HuH-7.5 (cell line): ENCODE measurements at regions not wholly inside any gene's neighbourhood (a gene's known extent, or its start where the extent isn't known, plus 50 kb on each side); places are given as distances from the start of the nearest gene placed in this dataset.
"Not testable (repeated sequence)": the region's sequence is repeated elsewhere in the genome, so short reads cannot be mapped to it uniquely, and the experiment has no call there.

Experiments used
- DNase-seq: peaks from one replicate; pipeline ENCODE4 v3.0.0; 2011; ENCODE audit warnings: low spot score

DNA sequence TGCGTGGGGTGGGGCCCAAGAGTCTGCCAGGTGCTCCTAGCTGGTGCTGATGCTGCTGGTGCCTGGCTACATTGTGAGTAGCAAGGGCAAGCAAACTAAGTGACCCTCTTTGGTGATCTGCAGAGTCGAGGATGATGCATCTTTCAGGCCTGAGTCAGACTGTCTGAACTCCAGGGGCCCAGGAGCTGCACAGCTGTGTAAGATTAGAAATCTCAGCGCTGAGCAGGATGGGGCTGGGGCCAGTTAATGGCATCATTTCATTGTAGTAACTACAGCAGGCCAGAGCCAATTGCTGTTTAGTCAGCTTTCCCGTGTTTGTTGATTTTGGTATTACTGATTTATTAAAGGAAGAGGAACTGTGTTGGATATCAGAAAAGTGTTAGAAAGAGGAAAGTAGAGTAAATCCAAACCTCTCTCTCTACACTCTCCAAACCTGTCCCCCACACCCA lies 365.2 kb downstream of the PAX1 start:
- no peak for DNase-seq

- no peak for DNase-seq
These were observed 358.3 kb downstream of the PAX1 start for GRCh38 chr20:22063753-22064152.

- no peak for DNase-seq
These were observed 357.4 kb downstream of the PAX1 start for GRCh38 chr20:22062874-22063273.

GRCh38 chr20:22060610-22061009 lies 355.1 kb downstream of the PAX1 start:
- DNase-seq, result no peak

- DNase-seq, result no peak
These were observed 353.3 kb downstream of the PAX1 start for GRCh38 chr20:22058746-22059145.

GRCh38 chr20:22055981-22056380 lies 350.5 kb downstream of the PAX1 start:
- DNase-seq, result no peak

DNA sequence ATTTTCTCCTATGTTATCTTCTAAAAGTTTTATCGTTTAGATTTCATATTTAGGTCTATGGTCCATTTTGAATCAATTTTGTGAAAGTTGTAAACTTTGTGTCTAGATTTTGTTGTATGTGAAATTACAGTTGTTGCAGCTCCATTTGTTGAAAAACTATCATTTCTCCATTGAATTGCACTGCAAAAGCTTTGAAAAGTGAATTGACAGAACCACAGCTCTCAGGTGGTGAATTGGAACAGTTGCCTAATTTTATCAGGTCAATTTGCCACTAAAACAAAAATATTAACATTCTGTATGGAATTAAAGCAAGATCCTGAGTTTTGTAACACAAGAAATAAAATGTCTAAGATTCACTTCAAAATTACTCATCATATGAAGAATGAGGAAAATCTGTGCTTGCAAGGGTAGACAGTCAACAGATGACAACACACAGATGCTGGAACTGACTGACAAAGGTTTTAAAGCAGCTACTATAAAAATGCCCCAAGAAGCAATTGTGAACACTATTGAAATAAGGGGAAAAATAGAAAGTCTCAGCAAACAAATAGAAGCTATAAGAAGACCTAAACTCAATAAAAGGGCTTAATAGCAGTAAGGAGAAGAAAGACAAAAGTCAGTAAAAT lies 346.7 kb downstream of the PAX1 start:
- DNase-seq, result no peak

GRCh38 chr20:22045956-22046507 lies 340.6 kb downstream of the PAX1 start:
- not testable (repeated sequence) for DNase-seq

GRCh38 chr20:22027423-22027822 lies 322.0 kb downstream of the PAX1 start:
- no peak for DNase-seq

- DNase-seq, result no peak
These were observed 314.7 kb downstream of the PAX1 start for GRCh38 chr20:22020201-22020600.

- no peak for DNase-seq
These were observed 303.0 kb downstream of the PAX1 start for GRCh38 chr20:22008456-22008855.

DNA sequence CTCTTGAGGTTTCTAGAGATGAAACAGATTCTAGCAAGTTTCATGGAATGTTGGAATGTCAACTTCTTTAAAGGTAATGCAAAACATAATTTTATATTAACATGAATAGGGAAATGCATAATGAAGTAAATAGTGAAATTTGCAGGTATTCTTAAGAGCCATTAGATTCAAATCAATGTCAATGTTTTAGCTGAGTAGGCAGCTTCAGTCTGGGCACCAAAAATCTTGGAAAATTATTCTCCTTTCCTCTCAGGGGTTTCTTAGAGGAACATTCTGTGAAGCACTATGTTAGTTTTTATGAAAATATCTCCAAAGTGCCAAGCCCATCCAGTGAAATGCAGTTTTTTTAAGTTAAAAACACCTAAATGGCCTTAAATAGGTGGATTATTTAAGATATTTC lies 300.8 kb downstream of the PAX1 start:
- DNase-seq, result no peak

DNA sequence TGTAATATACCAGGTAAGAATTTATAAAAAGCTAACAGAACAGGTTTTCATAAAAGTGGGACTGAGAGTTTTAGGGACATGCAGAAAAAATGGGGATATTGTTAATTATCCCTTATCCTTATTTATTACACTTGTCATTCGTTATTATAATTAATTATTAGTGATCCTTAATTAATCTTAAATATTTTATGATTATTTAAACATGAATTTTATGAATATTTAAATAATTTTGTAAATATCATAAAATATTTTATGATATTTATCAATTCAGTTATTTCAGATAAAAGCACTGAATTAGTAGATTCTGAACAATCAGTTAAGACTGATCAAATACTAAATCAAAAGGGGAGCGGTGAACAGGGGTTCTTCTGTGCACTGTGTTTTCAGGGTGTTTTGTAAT lies 300.1 kb downstream of the PAX1 start:
- no peak for DNase-seq

- no peak for DNase-seq
These were observed 299.5 kb downstream of the PAX1 start for GRCh38 chr20:22004946-22005345.

- no peak for DNase-seq
These were observed 298.2 kb downstream of the PAX1 start for GRCh38 chr20:22003680-22004079.

DNA sequence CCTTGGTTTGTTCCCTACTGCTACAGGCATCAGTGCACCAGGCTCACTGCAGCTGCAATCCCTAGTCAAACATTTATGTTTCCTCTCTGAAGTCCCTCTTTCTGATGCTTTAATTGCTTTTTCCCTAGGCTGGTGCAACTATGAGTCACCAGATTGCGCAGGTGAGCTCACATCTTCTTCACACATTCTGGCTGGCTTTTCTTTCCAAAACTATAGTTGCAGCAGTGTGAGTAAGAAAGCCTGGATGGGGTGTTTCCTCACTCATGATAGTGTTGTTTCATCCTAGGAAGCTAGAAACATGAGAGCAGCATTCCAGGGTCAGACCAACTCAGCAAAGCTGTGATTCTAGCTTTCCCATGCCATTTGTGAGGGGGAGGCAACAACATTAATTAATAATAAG lies 296.4 kb downstream of the PAX1 start:
- no peak for DNase-seq

- DNase-seq, result no peak
These were observed 290.0 kb downstream of the PAX1 start for GRCh38 chr20:21995461-21995860.

DNA sequence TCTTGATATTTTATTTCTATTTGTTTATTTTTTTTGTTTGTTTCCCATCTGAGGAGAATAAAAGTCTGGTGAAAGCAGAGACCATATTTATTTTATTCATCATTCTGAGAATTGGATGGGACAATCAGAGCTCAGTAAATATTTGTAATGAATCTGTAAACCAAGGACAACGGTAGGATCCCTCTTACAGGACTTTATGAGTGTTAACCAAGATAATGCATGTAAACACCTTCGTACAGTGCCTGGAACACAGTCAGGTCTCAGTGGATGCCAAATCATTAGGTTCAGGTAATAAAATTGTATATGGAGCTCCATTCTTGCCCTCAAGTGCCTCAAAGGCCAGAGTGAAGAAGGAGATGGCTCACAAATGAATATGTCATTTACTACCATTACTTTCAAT lies 288.7 kb downstream of the PAX1 start:
- DNase-seq, result no peak

DNA sequence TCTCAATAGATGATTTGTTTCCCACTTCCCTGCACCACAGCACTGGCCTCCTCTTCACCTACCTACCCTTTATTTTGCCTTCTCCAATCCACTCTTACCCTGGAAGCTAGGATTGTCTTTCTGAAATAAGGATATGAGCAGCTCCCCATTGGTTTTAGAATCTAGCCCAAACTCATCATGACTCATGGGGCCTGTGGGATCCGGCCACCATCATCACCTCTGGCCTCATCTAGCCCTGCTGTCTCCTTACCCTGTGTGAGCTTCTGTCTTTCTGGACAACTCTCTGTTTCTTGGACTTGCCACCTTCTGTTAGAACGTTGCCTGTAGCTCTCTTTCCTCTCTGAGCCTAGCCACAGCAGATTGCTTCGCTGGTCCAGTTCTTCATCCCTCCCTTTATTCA lies 277.1 kb downstream of the PAX1 start:
- DNase-seq, result no peak

GRCh38 chr20:21981597-21982344 lies 276.3 kb downstream of the PAX1 start:
- DNase-seq, result no peak

GRCh38 chr20:21981179-21981578 lies 275.7 kb downstream of the PAX1 start:
- DNase-seq, result no peak

- DNase-seq, result no peak
These were observed 266.0 kb downstream of the PAX1 start for GRCh38 chr20:21971436-21971835.

- DNase-seq, result no peak
These were observed 263.0 kb downstream of the PAX1 start for GRCh38 chr20:21968486-21968885.

DNA sequence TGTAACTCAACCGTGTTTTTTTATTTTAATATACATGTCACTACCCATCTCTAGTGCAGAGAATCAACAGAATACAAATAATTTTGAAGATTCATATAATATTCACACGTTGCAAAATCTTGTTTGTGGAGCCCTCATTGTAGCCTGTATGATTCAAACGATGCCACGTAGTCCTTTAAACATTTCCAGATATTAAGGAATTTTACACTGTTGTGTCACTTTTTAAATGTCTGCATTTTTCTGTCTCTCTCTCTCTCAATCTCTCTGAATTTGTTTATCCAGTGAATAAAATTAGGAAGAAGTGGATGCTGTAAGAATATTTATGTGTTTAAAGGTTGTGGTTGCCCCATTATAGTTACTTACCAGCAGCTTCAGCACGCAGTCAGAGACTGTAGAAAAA lies 262.0 kb downstream of the PAX1 start:
- no peak for DNase-seq
